Calu3 (cell line): ENCODE measurements at regions not wholly inside any gene's neighbourhood (a gene's known extent, or its start where the extent isn't known, plus 50 kb on each side); places are given as distances from the start of the nearest gene placed in this dataset.

Experiments used
- BruUV-seq: library from RNA; stranded (reverse); fragments of 400-500 nt; replicated peaks from 2 replicates; lab custom pipeline; 2021; lab: Mats Ljungman, UMichigan
- CTCF ChIA-PET: fragments of 300-600 bp; sonication (Branson Sonifier 250); formaldehyde crosslinking; loops from one replicate; lab custom pipeline; 2022; ENCODE audit warnings: antibody characterized with exemption; lab: Charles Lee
- DNase-seq: peaks from one replicate; pipeline ENCODE4 v3.0.0; 2022
- H3K27ac Mint-ChIP-seq: one replicate; pipeline ENCODE4 v1.8.0; 2022; ENCODE audit warnings: mixed read lengths; ENCODE audit not compliant: unreplicated experiment
- H3K27me3 Mint-ChIP-seq: one replicate; pipeline ENCODE4 v1.8.0; 2022; ENCODE audit warnings: mixed read lengths; ENCODE audit not compliant: unreplicated experiment
- H3K36me3 Mint-ChIP-seq: one replicate; pipeline ENCODE4 v1.8.0; 2022; ENCODE audit warnings: mild to moderate bottlenecking, moderate library complexity, mixed read lengths; ENCODE audit not compliant: insufficient read depth, unreplicated experiment
- H3K4me1 Mint-ChIP-seq: one replicate; pipeline ENCODE4 v1.8.0; 2022; ENCODE audit warnings: mild to moderate bottlenecking, low read depth, mixed read lengths; ENCODE audit not compliant: unreplicated experiment
- H3K4me3 Mint-ChIP-seq: one replicate; pipeline ENCODE4 v1.8.0; 2022; ENCODE audit warnings: mild to moderate bottlenecking, low read depth, moderate library complexity, mixed read lengths; ENCODE audit not compliant: unreplicated experiment
- H3K9me3 Mint-ChIP-seq: one replicate; pipeline ENCODE4 v1.8.0; 2022; ENCODE audit warnings: low read depth, mixed read lengths; ENCODE audit not compliant: unreplicated experiment
- CTCF ChIP-seq: fragments of 200-600 bp; IDR thresholded peaks from one replicate; pipeline ENCODE4 v1.8.0; 2022; ENCODE audit warnings: antibody characterized with exemption; ENCODE audit not compliant: unreplicated experiment
- intact Hi-C: fragments of 100-400 bp; cut with micrococcal nuclease; formaldehyde crosslinking; loops from one replicate; pipeline ENCODE4 v1.10.0; 2022; ENCODE audit not compliant: unreplicated experiment

- H3K4me3 Mint-ChIP-seq: no peak overlapping the region
- no peak for DNase-seq
- BruUV-seq: no TSS peak
- CTCF ChIA-PET: no interaction called here
- H3K9me3 Mint-ChIP-seq: no peaks in the 10 kb centered on the region
- intact Hi-C loops: no loop called here
- no peaks in the 10 kb centered on the region for H3K4me1 Mint-ChIP-seq
- peaks cover 82% of the 10 kb centered on the region for H3K27me3 Mint-ChIP-seq
- H3K36me3 Mint-ChIP-seq: no peaks in the 10 kb centered on the region
- H3K27ac Mint-ChIP-seq: no peak overlapping the region
- no peak for TF ChIP-seq CTCF
Observed at GRCh38 chr20:4470375-4470774, 215.9 kb upstream of the PRNP start.

- peaks cover 82% of the 10 kb centered on the region for H3K27me3 Mint-ChIP-seq
- H3K27ac Mint-ChIP-seq: no peak overlapping the region
- CTCF ChIA-PET: no interaction called here
- no peaks in the 10 kb centered on the region for H3K9me3 Mint-ChIP-seq
- H3K36me3 Mint-ChIP-seq: no peaks in the 10 kb centered on the region
- H3K4me3 Mint-ChIP-seq: no peak overlapping the region
- no peak for DNase-seq
- no peak for TF ChIP-seq CTCF
- no peaks in the 10 kb centered on the region for H3K4me1 Mint-ChIP-seq
- intact Hi-C loops: no loop called here
- no TSS peak for BruUV-seq
Observed at GRCh38 chr20:4469910-4470309, 216.3 kb upstream of the PRNP start.

- no peak overlapping the region for H3K4me3 Mint-ChIP-seq
- H3K36me3 Mint-ChIP-seq: no peaks in the 10 kb centered on the region
- intact Hi-C loops: no loop called here
- no peak overlapping the region for H3K27ac Mint-ChIP-seq
- H3K27me3 Mint-ChIP-seq: peaks cover 68% of the 10 kb centered on the region
- no peak for DNase-seq
- CTCF ChIA-PET: no interaction called here
- no peak for TF ChIP-seq CTCF
- no TSS peak for BruUV-seq
- no peaks in the 10 kb centered on the region for H3K9me3 Mint-ChIP-seq
- H3K4me1 Mint-ChIP-seq: no peaks in the 10 kb centered on the region
Observed at GRCh38 chr20:4468114-4468513, 218.1 kb upstream of the PRNP start.

GRCh38 chr20:4465855-4466545 is 216.9 kb upstream of the ADRA1D start:
- CTCF ChIA-PET: no interaction called here
- no peak for DNase-seq
- BruUV-seq: no TSS peak
- no peak overlapping the region for H3K27ac Mint-ChIP-seq
- intact Hi-C loops: no loop called here
- H3K9me3 Mint-ChIP-seq: no peaks in the 10 kb centered on the region
- TF ChIP-seq CTCF: no peak
- H3K27me3 Mint-ChIP-seq: peaks cover 47% of the 10 kb centered on the region
- no peak overlapping the region for H3K4me3 Mint-ChIP-seq
- no peaks in the 10 kb centered on the region for H3K4me1 Mint-ChIP-seq
- H3K36me3 Mint-ChIP-seq: no peaks in the 10 kb centered on the region
